ENCODE measurements at regions not wholly inside any gene's neighbourhood (a gene's known extent, or its start where the extent isn't known, plus 50 kb on each side); places are given as distances from the start of the nearest gene placed in this dataset.

- TF ChIP-seq EP300 (conservative IDR thresholded peaks at IDR 0.05; ENCODE audit: poor library complexity, severe bottlenecking): no peak
- TF ChIP-seq CTCF (IDR thresholded peaks at IDR 0.05; ENCODE audit: poor library complexity, severe bottlenecking): no peak
- TF ChIP-seq POLR2AphosphoS5 (IDR thresholded peaks at IDR 0.05): no peak
- TF ChIP-seq TAF1 (IDR thresholded peaks at IDR 0.05; ENCODE audit: low read depth): no peak
These were observed 631.7 kb downstream of the VRK1 start for GRCh38 chr14:97428808-97429440.

Data from neural cell (in vitro differentiated cells).